Loucy (cell line): ENCODE measurements at regions not wholly inside any gene's neighbourhood (a gene's known extent, or its start where the extent isn't known, plus 50 kb on each side); places are given as distances from the start of the nearest gene placed in this dataset.

Experiments
- H2AFZ ChIP-seq: fragments of 200-600 bp; sonication (generic); 2 replicates; pipeline ENCODE4 v1.6.0; 2016; ENCODE audit warnings: antibody characterized with exemption, mild to moderate bottlenecking, low read length, moderate library complexity
- H3F3A ChIP-seq: fragments of 200-600 bp; 2 replicates; pipeline ENCODE4 v1.6.0; 2016; ENCODE audit warnings: antibody characterized with exemption, low read depth, mild to moderate bottlenecking
- H3K27me3 ChIP-seq: fragments of 200-600 bp; sonication (generic); 2 replicates; pipeline ENCODE4 v1.6.1; 2014; ENCODE audit warnings: low read length, mild to moderate bottlenecking; ENCODE audit not compliant: insufficient read depth, poor library complexity, severe bottlenecking
- H3K36me3 ChIP-seq: fragments of 200-600 bp; sonication (generic); 2 replicates; pipeline ENCODE4 v1.6.1; 2016; ENCODE audit warnings: low read length; ENCODE audit not compliant: insufficient read depth
- H3K4me1 ChIP-seq: fragments of 200-600 bp; sonication (generic); 2 replicates; pipeline ENCODE4 v1.5.1; 2014; ENCODE audit warnings: low read length, mild to moderate bottlenecking; ENCODE audit not compliant: insufficient read depth, poor library complexity, severe bottlenecking
- H3K4me2 ChIP-seq: fragments of 200-600 bp; sonication (generic); 2 replicates; pipeline ENCODE4 v1.6.0; 2014; ENCODE audit warnings: antibody characterized with exemption, low read length, low read depth, mild to moderate bottlenecking; ENCODE audit not compliant: poor library complexity, severe bottlenecking
- H3K4me3 ChIP-seq: fragments of 200-600 bp; sonication (generic); 2 replicates; pipeline ENCODE4 v1.5.1; 2014; ENCODE audit warnings: low read length, mild to moderate bottlenecking, mixed read lengths; ENCODE audit not compliant: poor library complexity, severe bottlenecking
- H3K79me2 ChIP-seq: fragments of 200-600 bp; sonication (generic); 2 replicates; pipeline ENCODE4 v1.6.1; 2014; ENCODE audit warnings: low read length; ENCODE audit not compliant: insufficient read depth
- H3K9ac ChIP-seq: fragments of 200-600 bp; sonication (generic); 2 replicates; pipeline ENCODE4 v1.6.0; 2014; ENCODE audit warnings: mild to moderate bottlenecking, low read depth, low read length, moderate library complexity; ENCODE audit not compliant: poor library complexity, severe bottlenecking
- H3K9me2 ChIP-seq: fragments of 200-600 bp; sonication (generic); replicated peaks from 2 replicates; pipeline ENCODE4 v1.6.1; 2016; ENCODE audit warnings: low read depth, low read length, mixed read lengths
- H3K9me3 ChIP-seq: fragments of 200-600 bp; sonication (generic); 2 replicates; pipeline ENCODE4 v1.6.1; 2014; ENCODE audit warnings: mild to moderate bottlenecking, antibody characterized with exemption, low read length, low read depth; ENCODE audit not compliant: insufficient read depth
- H4K20me1 ChIP-seq: fragments of 200-600 bp; sonication (generic); 2 replicates; pipeline ENCODE4 v1.6.0; 2014; ENCODE audit warnings: antibody characterized with exemption, low read length, mild to moderate bottlenecking; ENCODE audit not compliant: insufficient read depth, poor library complexity, severe bottlenecking
- CTCF ChIP-seq: fragments of 200-600 bp; sonication (generic); conservative IDR thresholded peaks from 2 replicates; pipeline ENCODE4 v1.5.1; 2014; ENCODE audit warnings: mild to moderate bottlenecking, antibody characterized with exemption, low read length
- EZH2phosphoT487 ChIP-seq: fragments of 200-600 bp; IDR thresholded peaks from 2 replicates; pipeline ENCODE4 v1.6.1; 2018; ENCODE audit warnings: antibody characterized with exemption, mild to moderate bottlenecking, moderate library complexity, borderline replicate concordance

- Histone ChIP-seq H3K36me3 (no peaks in the 10 kb centered on the region), H3K79me2 (no peaks in the 10 kb centered on the region), H3F3A (no peaks in the 10 kb centered on the region), H3K4me3 (no peak overlapping the region), H2AFZ (no peak overlapping the region), H4K20me1 (no peaks in the 10 kb centered on the region), H3K4me2 (no peak overlapping the region), H3K4me1 (no peaks in the 10 kb centered on the region), H3K9me2 (no peaks in the 10 kb centered on the region), H3K27me3 (no peaks in the 10 kb centered on the region), H3K9me3 (no peaks in the 10 kb centered on the region), H3K9ac (no peak overlapping the region)
- no peak for TF ChIP-seq CTCF
Measured at GRCh38 chr5:9903801-9904200, 273.6 kb upstream of the TAS2R1 start.

DNA sequence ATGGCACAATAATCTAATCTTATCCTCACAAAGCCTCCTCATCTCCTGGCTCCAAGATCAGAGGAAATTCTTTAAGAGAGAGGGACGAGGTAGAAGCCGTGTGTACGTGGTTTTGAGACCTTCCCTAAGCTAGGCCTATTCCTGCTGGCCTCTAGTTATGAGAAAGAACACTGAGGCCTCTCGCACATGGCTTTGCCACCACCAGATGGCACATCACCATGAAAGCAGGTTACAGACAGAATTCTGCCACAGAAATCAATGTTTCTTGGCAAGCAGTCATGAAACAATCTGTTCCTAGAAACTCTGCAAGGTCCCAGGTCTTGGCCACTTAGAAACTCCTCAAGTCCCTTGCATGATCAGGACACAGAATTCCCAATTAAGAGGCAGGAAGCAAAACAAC is 268.2 kb upstream of the TAS2R1 start:
- H3K27me3 ChIP-seq, result no peaks in the 10 kb centered on the region
- no peaks in the 10 kb centered on the region for H3F3A ChIP-seq
- H3K9me2 ChIP-seq, result no peaks in the 10 kb centered on the region
- TF ChIP-seq EZH2phosphoT487 (no peak), CTCF (peak; percentile 51)
- H3K9me3 ChIP-seq, result no peaks in the 10 kb centered on the region
- no peak overlapping the region for H3K4me2 ChIP-seq
- H2AFZ ChIP-seq, result no peak overlapping the region
- H3K79me2 ChIP-seq, result no peaks in the 10 kb centered on the region
- H4K20me1 ChIP-seq, result no peaks in the 10 kb centered on the region
- no peak overlapping the region for H3K9ac ChIP-seq
- H3K36me3 ChIP-seq, result no peaks in the 10 kb centered on the region
- no peak overlapping the region for H3K4me3 ChIP-seq
- no peaks in the 10 kb centered on the region for H3K4me1 ChIP-seq

DNA sequence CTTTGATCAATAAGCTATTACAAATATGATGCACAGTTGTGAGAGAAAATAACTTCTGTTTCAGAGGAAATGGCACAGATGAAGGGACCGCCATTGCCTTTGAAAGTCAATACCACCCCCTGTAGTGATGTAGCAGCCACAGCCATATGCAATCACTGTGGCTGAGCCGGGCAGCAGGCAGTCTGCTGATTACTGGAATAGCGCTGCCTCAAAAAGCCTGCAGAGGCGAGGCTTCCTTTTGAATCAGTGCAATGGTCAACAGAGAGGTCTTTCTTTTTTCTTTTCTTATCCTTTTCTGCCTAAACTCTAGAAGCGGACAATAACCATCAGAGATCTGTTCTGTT is 265.1 kb upstream of the TAS2R1 start:
- H3K9me2 ChIP-seq, result no peaks in the 10 kb centered on the region
- H3F3A ChIP-seq, result no peaks in the 10 kb centered on the region
- no peaks in the 10 kb centered on the region for H3K9me3 ChIP-seq
- H2AFZ ChIP-seq, result no peak overlapping the region
- no peaks in the 10 kb centered on the region for H3K4me1 ChIP-seq
- no peak for TF ChIP-seq CTCF
- no peak for TF ChIP-seq EZH2phosphoT487
- no peaks in the 10 kb centered on the region for H3K27me3 ChIP-seq
- H4K20me1 ChIP-seq, result no peaks in the 10 kb centered on the region
- H3K79me2 ChIP-seq, result no peaks in the 10 kb centered on the region
- H3K4me2 ChIP-seq, result no peak overlapping the region
- no peak overlapping the region for H3K4me3 ChIP-seq
- no peaks in the 10 kb centered on the region for H3K36me3 ChIP-seq
- H3K9ac ChIP-seq, result no peak overlapping the region
